NCI-H1417 (cell line): ENCODE measurements at regions not wholly inside any gene's neighbourhood (a gene's known extent, or its start where the extent isn't known, plus 50 kb on each side); places are given as distances from the start of the nearest gene placed in this dataset.

Source experiments
- DNase-seq, 3 experiments: peaks; one replicate each; lab custom pipeline; 2025; lab: John Stamatoyannopoulos, UW

- DNase-seq: peak in 1 of 3 experiments; percentile 31
These were observed 63.0 kb upstream of the ACSL3 start for GRCh38 chr2:222797871-222798270.

DNA sequence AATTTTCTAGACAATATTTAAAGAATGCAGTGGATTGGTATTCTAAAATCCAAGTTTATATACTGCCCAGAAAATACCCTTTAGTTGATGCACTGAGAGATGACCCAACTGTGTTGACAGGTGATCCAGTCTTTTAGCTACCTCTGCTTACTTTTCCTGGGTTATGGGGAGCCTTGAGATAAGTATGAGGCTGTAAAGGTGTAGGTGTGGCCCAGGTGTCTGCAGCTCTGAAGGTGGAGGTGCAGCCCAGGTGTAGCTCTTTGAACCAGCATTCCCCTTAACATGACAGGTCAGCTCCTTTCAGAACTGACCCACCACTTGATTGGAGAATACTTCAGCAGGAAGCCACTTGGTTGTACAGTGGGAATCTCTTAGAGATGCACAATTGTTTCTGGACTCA lies 62.3 kb upstream of the ACSL3 start:
- DNase-seq: no peak

DNA sequence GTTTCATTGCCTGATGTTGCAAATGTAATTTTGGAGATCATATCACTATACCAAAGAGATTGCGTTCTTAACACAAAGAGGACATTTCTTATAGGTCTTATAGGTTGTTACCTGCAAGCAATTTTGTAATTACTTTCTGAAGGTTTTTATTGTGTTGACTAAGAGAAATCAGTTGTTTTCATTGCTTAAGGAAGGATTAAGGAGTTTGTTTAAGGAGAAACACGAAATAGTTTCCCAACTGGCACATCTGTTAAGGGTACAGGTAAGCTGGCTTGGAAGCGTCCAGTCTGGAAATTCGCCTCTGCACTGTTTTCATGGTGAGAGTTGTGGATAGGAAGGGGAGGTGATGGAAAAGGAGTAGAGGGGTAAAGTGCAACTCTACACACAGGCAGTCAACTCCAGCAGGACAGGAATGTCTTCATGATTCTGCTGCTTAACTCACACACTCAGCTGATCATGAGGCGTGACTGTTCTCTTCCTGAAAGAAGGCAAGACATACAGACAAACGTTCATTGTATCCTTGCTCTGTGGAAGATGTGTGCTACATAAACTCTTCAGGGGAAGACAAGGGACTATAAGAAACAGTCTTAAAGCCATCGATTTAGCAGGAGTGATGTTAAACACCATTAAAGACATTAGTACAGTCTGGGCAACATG lies 61.4 kb upstream of the ACSL3 start:
- no peak for DNase-seq

DNA sequence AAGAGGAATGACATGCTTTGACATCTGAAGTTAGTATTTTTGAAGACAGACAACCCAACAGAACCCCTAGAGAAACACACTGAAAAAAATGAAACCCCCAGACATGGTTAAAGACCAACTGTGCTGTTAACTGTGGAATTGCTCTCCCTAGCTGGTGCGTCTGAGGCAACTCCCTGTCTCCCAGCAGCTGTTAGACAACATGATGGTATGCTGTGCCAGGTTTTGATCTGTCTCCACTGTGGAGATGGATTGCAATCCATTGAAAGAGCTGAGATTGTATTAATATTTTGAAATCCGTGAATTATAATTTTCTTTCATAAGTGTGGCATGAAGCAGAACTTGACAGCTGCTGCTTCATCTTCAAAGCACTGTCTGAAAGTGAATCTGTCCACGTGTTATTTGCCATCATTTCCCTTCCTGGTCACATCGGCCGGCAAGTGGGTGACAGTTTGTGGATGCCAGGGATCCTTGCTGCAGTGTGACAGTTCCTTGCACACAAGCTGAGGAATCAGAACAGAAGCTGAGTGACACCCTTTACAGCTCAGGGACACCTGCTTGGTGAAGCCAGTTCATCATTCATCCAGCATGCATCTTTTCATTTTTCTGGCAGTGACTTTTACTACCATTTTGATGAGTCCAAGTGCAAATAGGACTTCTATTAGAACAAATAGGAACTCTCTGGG lies 58.2 kb upstream of the ACSL3 start:
- no peak for DNase-seq

GRCh38 chr2:222804351-222804750 lies 56.5 kb upstream of the ACSL3 start:
- no peak for DNase-seq

- peak in 1 of 3 experiments; percentile 35 for DNase-seq
These were observed 55.1 kb upstream of the ACSL3 start for GRCh38 chr2:222805591-222806304.

DNA sequence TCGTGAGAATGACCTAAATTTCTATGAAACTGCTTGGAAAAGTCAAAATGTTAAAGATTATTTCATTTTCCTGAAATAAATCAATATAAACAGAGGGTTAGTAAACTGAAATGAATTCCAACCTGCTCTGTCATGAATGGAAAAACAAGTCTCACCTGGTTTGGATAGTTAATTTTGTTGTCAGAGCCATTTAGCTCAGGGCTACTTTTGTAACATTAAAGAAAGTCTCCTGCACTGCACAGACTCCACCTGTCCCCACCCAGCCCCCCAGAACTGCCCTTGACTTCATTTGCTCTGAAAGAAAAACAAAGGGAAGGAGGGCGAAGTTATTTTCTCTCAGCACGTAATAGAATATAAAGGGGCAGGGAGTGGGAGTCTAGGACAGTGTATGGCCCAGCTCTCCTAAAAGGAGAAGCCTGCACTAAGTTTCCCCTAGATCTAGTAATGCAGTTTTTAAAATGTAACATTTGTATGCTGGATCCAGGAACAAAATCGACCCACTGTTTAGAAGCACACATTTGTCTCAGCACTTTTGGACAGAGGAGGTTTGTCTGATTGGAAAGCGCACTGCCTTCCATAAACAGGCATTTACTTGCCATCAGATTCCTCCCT lies 54.2 kb upstream of the ACSL3 start:
- DNase-seq: peak in 2 of 3 experiments; percentile 42 to 66

GRCh38 chr2:222807431-222807830 lies 53.4 kb upstream of the ACSL3 start:
- no peak for DNase-seq

GRCh38 chr2:222809582-222809981 lies 51.3 kb upstream of the ACSL3 start:
- no peak for DNase-seq

DNA sequence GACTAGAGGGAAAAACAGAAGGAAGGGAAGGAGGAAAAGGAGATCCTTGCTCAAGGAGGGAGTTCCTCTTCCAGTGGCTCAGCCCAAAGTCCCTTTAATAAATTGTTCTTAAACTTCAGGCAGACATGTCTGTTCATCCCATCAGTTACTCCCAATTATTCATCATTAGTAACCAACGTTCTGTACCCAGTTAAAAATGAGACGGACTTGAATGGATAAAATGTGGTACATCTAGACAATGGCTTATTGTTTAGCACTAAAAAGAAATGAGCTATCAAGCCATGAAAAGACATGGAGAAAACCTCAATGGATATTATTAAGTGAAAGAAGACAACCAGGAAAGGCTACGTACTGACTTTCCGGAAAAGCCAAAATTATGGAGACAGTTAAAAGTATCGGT lies 50.8 kb upstream of the ACSL3 start:
- no peak for DNase-seq
